ENCODE measurements at regions not wholly inside any gene's neighbourhood (a gene's known extent, or its start where the extent isn't known, plus 50 kb on each side); places are given as distances from the start of the nearest gene placed in this dataset.
"Not testable (repeated sequence)": the region's sequence is repeated elsewhere in the genome, so short reads cannot be mapped to it uniquely, and the experiment has no call there.

- DNase-seq (ENCODE audit: low spot score): no peak
Observed at GRCh38 chr13:76014406-76015318, 378.5 kb downstream of the LMO7 start.

DNA sequence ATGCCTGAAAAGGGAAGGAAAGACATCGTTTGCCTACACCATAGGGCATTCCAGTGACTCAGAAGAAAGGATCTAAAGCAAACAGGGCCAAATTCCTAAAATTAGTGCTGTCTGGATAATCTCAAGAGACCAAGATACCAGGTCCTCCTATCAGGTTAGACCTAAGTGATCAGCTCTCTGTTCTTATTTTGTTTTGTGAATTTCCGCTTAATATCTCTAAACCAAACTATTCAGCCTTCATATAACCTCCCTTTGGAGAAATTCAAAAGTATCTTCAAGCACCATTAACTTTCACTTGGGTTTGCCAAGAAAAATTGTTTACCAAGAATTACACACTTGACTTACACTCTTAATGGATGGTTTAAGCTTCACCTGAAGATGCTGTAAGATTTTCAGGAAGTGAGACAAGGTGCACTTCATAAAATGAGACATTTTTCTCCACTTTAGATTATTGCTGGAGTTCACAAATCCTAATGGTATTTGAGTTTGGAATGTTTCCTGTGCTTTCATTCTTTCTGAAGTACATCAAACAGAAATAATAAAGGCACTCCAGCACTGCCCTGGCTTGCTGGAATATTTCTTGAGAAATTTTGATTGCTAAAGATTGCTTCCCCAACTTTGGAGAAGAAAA, 376.1 kb downstream of the LMO7 start:
- no peak for DNase-seq (ENCODE audit: low spot score)

DNA sequence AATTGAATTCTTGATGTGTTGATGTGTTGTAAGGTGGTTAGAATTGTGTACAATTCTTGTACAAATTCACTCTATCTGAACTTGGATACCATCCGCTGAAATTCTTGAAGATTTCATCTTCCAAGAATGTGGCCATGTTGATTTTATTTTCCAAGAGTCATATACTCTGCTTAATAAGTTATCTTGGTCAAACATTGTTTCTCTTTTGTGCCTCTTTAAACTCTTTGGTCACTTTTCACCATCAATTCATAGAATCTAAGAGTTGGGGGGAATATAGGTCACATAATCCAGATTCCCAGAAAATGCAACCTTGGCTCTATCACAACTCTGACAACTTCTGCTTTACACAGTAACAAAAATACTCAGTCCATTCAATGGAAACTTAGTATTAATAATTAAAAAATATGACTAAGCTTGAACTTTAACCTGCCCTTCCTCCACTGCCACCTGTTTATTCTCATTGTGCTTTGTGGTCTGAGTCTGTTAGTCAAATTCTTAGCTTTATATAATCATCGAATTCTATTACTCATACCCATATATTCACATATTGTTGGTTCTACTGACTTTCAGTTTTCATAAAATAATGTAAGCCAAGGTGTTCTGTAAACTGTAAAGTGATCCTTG, 373.2 kb downstream of the LMO7 start:
- DNase-seq (ENCODE audit: low spot score): no peak

- DNase-seq (ENCODE audit: low spot score): no peak
Observed at GRCh38 chr13:76004416-76004815, 368.3 kb downstream of the LMO7 start.

GRCh38 chr13:76000131-76000530, 364.0 kb downstream of the LMO7 start:
- no peak for DNase-seq (ENCODE audit: low spot score)

GRCh38 chr13:75996582-75996981, 360.5 kb downstream of the LMO7 start:
- DNase-seq (ENCODE audit: low spot score): no peak

- DNase-seq (ENCODE audit: low spot score): no peak
Observed at GRCh38 chr13:75995966-75996365, 359.8 kb downstream of the LMO7 start.

GRCh38 chr13:75993823-75994222, 357.7 kb downstream of the LMO7 start:
- no peak for DNase-seq (ENCODE audit: low spot score)

DNA sequence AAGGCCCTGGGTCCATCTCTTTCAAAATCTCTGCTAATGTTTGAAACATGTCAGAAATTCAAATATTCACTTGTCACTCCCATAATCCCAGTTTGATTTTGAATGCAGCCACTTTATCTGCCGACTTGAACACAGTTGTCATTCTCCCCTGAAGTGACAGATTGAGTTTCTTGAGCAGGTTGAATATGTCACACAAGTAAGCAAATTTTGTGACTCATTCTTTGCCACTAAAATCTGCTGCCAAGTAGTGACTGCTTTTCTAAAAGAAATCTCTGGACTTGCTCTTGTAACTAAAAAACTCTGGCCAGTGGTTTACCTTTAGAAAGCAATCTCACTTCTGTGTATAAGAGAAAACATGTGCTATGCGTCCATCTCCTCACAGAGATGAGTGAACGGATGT, 357.1 kb downstream of the LMO7 start:
- DNase-seq (ENCODE audit: low spot score): no peak

DNA sequence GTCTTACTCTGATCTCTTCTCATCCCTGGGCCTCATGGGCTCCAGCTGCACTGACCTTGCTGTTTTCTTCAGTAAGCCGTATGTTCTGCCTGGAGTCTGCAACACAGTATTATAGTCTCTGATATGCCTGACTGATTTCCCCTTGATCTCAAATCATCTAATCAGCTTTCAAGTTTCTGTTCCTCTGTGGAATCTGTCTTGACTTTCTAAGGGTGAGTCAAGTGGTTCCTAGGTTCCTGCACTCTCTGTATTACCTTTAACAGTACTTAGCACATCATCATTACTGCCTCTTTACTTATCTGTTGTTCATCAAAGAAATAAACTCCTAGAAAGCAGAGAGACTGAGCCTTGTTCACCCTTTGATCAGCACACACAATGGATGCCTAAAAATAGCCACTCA, 350.7 kb downstream of the LMO7 start:
- peak; percentile 53 for DNase-seq (ENCODE audit: low spot score)

DNA sequence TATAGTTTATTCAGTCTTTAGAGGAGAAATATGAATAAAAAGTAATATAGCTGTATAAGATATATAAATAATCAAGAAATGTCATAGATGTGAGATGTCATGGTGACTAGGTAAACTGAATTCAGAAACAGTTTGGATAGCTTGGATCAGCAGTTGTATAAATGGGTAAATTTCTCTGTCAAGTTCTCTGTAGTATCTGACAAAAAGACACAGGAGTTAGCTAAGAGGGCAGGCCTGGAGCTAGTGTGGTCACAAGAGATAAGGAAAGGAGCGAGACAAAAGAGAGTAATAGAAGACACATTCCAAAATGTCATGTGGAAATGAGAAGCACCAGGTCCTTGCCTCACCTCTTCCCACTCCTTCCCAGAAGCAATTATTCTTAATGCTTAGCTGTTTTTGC, 349.0 kb downstream of the LMO7 start:
- no peak for DNase-seq (ENCODE audit: low spot score)

- no peak for DNase-seq (ENCODE audit: low spot score)
Observed at GRCh38 chr13:75978818-75979217, 342.7 kb downstream of the LMO7 start.

DNA sequence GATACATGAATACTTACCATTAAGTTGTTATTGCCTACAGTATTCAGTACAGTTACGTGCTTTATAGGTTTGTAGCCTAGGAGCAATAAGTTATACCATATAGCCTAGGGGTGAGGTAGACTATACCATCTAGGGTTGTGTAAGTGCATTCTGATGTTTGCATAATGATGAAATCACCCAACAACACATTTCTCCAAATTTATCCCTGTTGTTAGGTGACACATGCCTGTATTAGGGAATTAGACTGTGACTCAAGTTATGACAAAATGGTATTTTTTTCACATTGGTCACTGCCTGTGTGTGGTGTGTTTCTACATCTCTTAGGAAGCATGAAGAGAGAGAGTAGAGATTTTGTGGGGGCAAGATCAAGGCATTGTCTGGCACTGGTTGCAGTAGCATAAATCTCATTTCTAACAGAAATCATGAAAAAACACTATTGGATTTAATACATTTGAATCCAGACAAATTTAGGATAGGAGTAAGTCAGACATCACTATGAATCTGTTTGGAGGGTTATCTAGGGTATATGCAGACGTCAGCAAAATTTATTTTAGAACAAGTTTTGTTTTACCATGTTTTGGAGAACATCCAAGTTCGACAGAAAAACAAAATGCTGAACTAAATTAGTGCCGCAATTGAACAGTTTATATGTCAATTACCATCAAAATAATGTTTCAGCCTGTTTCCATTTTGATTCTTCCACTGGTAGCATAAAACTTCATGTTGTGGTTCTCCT, 332.1 kb downstream of the LMO7 start:
- DNase-seq (ENCODE audit: low spot score): no peak

GRCh38 chr13:75963302-75963701, 327.2 kb downstream of the LMO7 start:
- DNase-seq (ENCODE audit: low spot score): no peak

DNA sequence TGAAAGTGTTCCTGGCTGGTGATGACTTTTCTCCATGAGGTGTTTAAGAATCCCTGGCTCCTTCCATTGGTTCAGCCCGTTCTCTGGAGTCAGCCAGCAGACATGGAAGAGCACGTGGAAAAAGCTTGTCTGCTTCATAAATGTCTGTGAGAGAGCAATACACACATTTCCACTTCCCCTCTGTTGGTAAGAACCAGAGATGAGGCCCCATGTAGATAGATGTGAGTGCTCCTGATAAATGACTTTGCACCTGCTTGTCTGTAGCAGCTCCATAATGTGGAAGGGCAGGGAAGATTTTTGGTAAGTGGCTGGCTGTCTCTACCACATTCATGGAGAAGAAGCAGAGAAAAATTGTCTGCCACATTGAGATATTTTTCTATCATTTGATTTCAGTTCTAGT, 325.8 kb downstream of the LMO7 start:
- DNase-seq (ENCODE audit: low spot score): no peak

GRCh38 chr13:75960538-75960994, 324.4 kb downstream of the LMO7 start:
- peak; percentile 11 for DNase-seq (ENCODE audit: low spot score)

DNA sequence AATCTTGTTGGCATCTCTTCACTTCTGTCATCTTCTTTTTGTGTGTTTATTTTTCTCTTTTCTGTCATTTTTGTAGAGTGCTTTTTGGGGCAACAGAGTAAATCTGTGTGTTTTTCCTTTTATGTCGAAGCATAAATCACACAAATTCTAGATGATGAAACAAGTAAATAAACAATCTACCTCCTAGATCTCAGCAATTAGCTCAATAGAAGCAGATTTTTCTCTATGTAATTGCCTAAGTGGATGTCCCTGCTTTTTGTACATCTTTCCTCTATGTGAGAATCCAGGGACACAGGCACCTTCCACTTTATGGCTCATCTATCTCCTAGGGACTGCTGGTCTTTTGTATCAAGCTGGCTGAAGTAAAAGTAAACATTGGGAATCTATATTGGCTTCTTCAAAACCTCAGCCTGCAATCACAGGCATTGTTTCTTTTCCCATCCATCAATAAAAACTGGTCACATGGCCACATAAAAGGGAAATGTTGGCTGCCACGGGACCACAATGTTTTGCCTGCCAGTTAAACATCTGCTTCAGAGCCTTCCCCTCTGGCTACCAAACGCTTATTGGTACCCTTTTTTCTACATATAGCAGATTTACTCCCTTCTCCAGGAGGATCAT, 323.8 kb downstream of the LMO7 start:
- no peak for DNase-seq (ENCODE audit: low spot score)

DNA sequence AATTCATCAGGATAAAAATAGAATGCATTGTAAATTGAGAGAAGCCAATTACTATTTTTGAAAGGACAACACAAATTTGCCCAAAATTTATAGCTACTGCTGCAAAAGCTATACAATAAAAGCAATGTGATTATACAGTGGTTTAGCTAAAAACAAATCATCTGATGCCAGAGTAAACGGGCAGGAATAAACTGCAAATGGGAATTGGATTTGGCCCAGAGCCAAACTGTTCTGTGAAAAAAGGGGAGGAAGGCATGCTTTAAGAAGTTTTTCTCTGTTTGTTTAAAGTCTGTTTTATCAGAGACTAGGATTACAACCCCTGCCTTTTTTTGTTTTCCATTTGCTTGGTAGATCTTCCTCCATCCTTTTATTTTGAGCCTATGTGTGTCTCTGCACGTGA, 317.5 kb downstream of the LMO7 start:
- DNase-seq (ENCODE audit: low spot score): not testable (repeated sequence)

- DNase-seq (ENCODE audit: low spot score): no peak
Observed at GRCh38 chr13:75947448-75947847, 311.3 kb downstream of the LMO7 start.

- no peak for DNase-seq (ENCODE audit: low spot score)
Observed at GRCh38 chr13:75946536-75947284, 310.6 kb downstream of the LMO7 start.

GRCh38 chr13:75945841-75946482, 309.8 kb downstream of the LMO7 start:
- no peak for DNase-seq (ENCODE audit: low spot score)

Measured in NAMALWA (cell line).